ENCODE measurements at regions not wholly inside any gene's neighbourhood (a gene's known extent, or its start where the extent isn't known, plus 50 kb on each side); places are given as distances from the start of the nearest gene placed in this dataset.
"Not testable (repeated sequence)": the region's sequence is repeated elsewhere in the genome, so short reads cannot be mapped to it uniquely, and the experiment has no call there.

GRCh38 chr14:106300951-106301510 is 774.6 kb downstream of the TMEM121 start:
- TF ChIP-seq CTCF (IDR thresholded peaks at IDR 0.05; ENCODE audit: insufficient read depth, low read length); REST (IDR thresholded peaks at IDR 0.05; ENCODE audit: insufficient replicate concordance, low read depth); POLR2AphosphoS5 (IDR thresholded peaks at IDR 0.05; ENCODE audit: low read depth): not testable (repeated sequence)
